ENCODE measurements at regions not wholly inside any gene's neighbourhood (a gene's known extent, or its start where the extent isn't known, plus 50 kb on each side); places are given as distances from the start of the nearest gene placed in this dataset.

GRCh38 chr6:168149015-168149414 is 70.0 kb upstream of the FRMD1 start:
- no TSS peak for BruUV-seq (replicated peaks)
- Mint-ChIP-seq H3K9me3 (ENCODE audit: unreplicated experiment) (no peaks in the 10 kb centered on the region), H3K27ac (ENCODE audit: unreplicated experiment) (no peak overlapping the region), H3K36me3 (ENCODE audit: insufficient read depth, unreplicated experiment) (no peaks in the 10 kb centered on the region), H3K4me1 (ENCODE audit: low read depth, unreplicated experiment) (peaks cover 2% of the 10 kb centered on the region), H3K27me3 (ENCODE audit: insufficient read depth, unreplicated experiment) (peaks cover 6% of the 10 kb centered on the region), H3K4me3 (ENCODE audit: unreplicated experiment) (no peak overlapping the region)
- no peak for TF ChIP-seq CTCF (IDR thresholded peaks at IDR 0.05; ENCODE audit: insufficient read depth in 1 of 2, low read depth in 1 of 2, low read length in 1 of 2, severe bottlenecking in 1 of 2, unreplicated experiment in 1 of 2)
- CTCF ChIA-PET, result no interaction called here
- Histone ChIP-seq H3K36me3 (ENCODE audit: control insufficient read depth, insufficient read depth, low read length) (no peaks in the 10 kb centered on the region), H3K4me3 (ENCODE audit: low read depth, low read length) (no peak overlapping the region), H3K27me3 (replicated peaks; ENCODE audit: control insufficient read depth, insufficient read depth, low read length) (no peaks in the 10 kb centered on the region), H3K9me3 (no peaks in the 10 kb centered on the region), H3K4me1 (no peaks in the 10 kb centered on the region)
- POLR2A ChIA-PET, result no interaction called here
- no peak for DNase-seq
- intact Hi-C loops (cut with micrococcal nuclease; ENCODE audit: unreplicated experiment), result no loop called here

GRCh38 chr6:168148231-168148849 is 69.3 kb upstream of the FRMD1 start:
- no peaks in the 10 kb centered on the region for H3K9me3 Mint-ChIP-seq (ENCODE audit: unreplicated experiment)
- ChIA-PET POLR2A (no interaction called here), CTCF (no interaction called here)
- no peak overlapping the region for H3K27ac Mint-ChIP-seq (ENCODE audit: unreplicated experiment)
- intact Hi-C loops (cut with micrococcal nuclease; ENCODE audit: unreplicated experiment), result no loop called here
- no peak for TF ChIP-seq CTCF (IDR thresholded peaks at IDR 0.05; ENCODE audit: insufficient read depth in 1 of 2, low read depth in 1 of 2, low read length in 1 of 2, severe bottlenecking in 1 of 2, unreplicated experiment in 1 of 2)
- no peaks in the 10 kb centered on the region for H3K4me1 Mint-ChIP-seq (ENCODE audit: low read depth, unreplicated experiment)
- H3K27me3 Mint-ChIP-seq (ENCODE audit: insufficient read depth, unreplicated experiment), result peaks cover 10% of the 10 kb centered on the region
- DNase-seq, result no peak
- Histone ChIP-seq H3K4me3 (ENCODE audit: low read depth, low read length) (no peak overlapping the region), H3K9me3 (no peaks in the 10 kb centered on the region), H3K27me3 (replicated peaks; ENCODE audit: control insufficient read depth, insufficient read depth, low read length) (no peaks in the 10 kb centered on the region), H3K36me3 (ENCODE audit: control insufficient read depth, insufficient read depth, low read length) (no peaks in the 10 kb centered on the region), H3K4me1 (no peaks in the 10 kb centered on the region)
- no TSS peak for BruUV-seq (replicated peaks)
- no peaks in the 10 kb centered on the region for H3K36me3 Mint-ChIP-seq (ENCODE audit: insufficient read depth, unreplicated experiment)
- no peak overlapping the region for H3K4me3 Mint-ChIP-seq (ENCODE audit: unreplicated experiment)

GRCh38 chr6:168147205-168147738 is 68.3 kb upstream of the FRMD1 start:
- no peaks in the 10 kb centered on the region for H3K4me1 Mint-ChIP-seq (ENCODE audit: low read depth, unreplicated experiment)
- no peaks in the 10 kb centered on the region for H3K36me3 ChIP-seq (ENCODE audit: control insufficient read depth, insufficient read depth, low read length)
- no peaks in the 10 kb centered on the region for H3K4me1 ChIP-seq
- H3K4me3 ChIP-seq (ENCODE audit: low read depth, low read length), result no peak overlapping the region
- no peaks in the 10 kb centered on the region for H3K36me3 Mint-ChIP-seq (ENCODE audit: insufficient read depth, unreplicated experiment)
- no peaks in the 10 kb centered on the region for H3K27me3 ChIP-seq (replicated peaks; ENCODE audit: control insufficient read depth, insufficient read depth, low read length)
- BruUV-seq (replicated peaks), result no TSS peak
- no peaks in the 10 kb centered on the region for H3K9me3 Mint-ChIP-seq (ENCODE audit: unreplicated experiment)
- no peak overlapping the region for H3K27ac Mint-ChIP-seq (ENCODE audit: unreplicated experiment)
- H3K4me3 Mint-ChIP-seq (ENCODE audit: unreplicated experiment), result no peak overlapping the region
- CTCF ChIA-PET, result no interaction called here
- TF ChIP-seq CTCF (IDR thresholded peaks at IDR 0.05; ENCODE audit: insufficient read depth in 1 of 2, low read depth in 1 of 2, low read length in 1 of 2, severe bottlenecking in 1 of 2, unreplicated experiment in 1 of 2), result no peak
- no peaks in the 10 kb centered on the region for H3K9me3 ChIP-seq
- POLR2A ChIA-PET, result no interaction called here
- peaks cover 10% of the 10 kb centered on the region for H3K27me3 Mint-ChIP-seq (ENCODE audit: insufficient read depth, unreplicated experiment)
- intact Hi-C loops (cut with micrococcal nuclease; ENCODE audit: unreplicated experiment), result no loop called here
- no peak for DNase-seq

Data from Caco-2 (cell line).